ENCODE measurements at regions not wholly inside any gene's neighbourhood (a gene's known extent, or its start where the extent isn't known, plus 50 kb on each side); places are given as distances from the start of the nearest gene placed in this dataset.

- DNase-seq: no peak
- ATAC-seq: no peak
- peaks cover 0 to 4% (median 0%) of the 10 kb centered on the region in 5 donors for H3K27me3 Mint-ChIP-seq
- Histone ChIP-seq H3K36me3 (ENCODE audit: control insufficient read depth in 2 of 3, insufficient read depth in 3 of 3, low read length in 3 of 3) (no peaks in the 10 kb centered on the region), H3K27ac (ENCODE audit: low read depth, low read length) (no peak overlapping the region), H3K4me3 (ENCODE audit: low read length) (no peak overlapping the region), H3K27me3 (ENCODE audit: control insufficient read depth in 2 of 2, insufficient read depth in 2 of 2, low read length in 2 of 2) (no peaks in the 10 kb centered on the region), H3K9me3 (ENCODE audit: control insufficient read depth in 2 of 3, low read length in 3 of 3) (no peaks in the 10 kb centered on the region), H3K4me1 (ENCODE audit: control insufficient read depth in 2 of 2, insufficient read depth in 2 of 2, low read length in 2 of 2) (no peaks in the 10 kb centered on the region)
- POLR2A ChIA-PET: interaction anchor here (0.7 kb wide), 1 partner anchor 16 kb away, joined by 3 read pairs; no protein-coding TSS in a partner anchor
- H3K27ac Mint-ChIP-seq: no peak overlapping the region
- H3K36me3 Mint-ChIP-seq: no peaks in the 10 kb centered on the region
- peaks cover 0 to 2% (median 0%) of the 10 kb centered on the region in 11 donors for H3K9me3 Mint-ChIP-seq
- CTCF ChIA-PET: no interaction called here
- no peak overlapping the region for H3K4me3 Mint-ChIP-seq
- intact Hi-C loops (cut with micrococcal nuclease): no loop called here
- no peaks in the 10 kb centered on the region for H3K4me1 Mint-ChIP-seq
Measured at GRCh38 chr5:144102979-144103378, 67.5 kb downstream of the YIPF5 start.

DNA sequence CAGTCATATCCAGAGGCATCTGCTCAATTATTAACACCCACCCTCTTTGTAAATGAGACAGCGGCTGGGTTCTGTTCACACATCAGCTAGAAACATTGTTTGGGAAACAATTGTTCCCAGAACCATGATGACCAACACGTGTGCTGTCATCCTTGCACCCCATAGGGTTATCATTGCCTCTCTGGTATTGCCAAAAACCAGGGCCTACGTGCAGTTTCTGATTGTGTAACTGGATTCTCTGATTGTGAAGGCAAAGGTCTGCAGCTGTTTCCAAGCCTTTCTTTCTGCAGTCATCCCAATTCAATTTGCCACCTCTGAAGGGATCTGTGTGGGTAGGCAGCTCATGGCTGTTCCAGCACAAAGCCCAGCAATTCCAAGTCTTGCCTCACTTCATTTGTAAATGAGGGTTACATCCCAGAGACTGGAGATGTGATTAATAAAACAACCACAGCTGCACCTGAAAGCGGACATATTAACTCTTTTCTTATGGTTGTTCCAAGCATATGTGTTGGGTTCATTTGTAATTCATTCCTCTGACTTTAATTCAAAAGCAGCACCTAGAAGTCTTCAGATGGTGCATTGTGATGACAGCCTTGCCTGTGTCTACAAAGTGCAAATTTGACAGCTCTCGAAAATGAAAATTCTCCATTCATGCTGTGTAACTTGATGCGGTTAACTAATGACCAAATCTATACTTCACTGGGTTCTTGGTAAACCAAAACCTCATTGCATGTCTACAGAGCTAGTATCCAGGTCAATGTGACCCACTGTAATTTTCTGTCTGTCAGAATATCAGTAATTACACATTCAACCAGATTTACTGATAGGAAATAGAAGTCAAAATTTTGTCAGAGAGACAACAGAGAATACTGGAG lies 66.6 kb downstream of the YIPF5 start:
- ATAC-seq (no peak), DNase-seq (no peak)
- H3K4me3 Mint-ChIP-seq: no peak overlapping the region
- peaks cover 0 to 5% (median 0%) of the 10 kb centered on the region in 5 donors for H3K27me3 Mint-ChIP-seq
- Histone ChIP-seq H3K27ac (ENCODE audit: low read depth, low read length) (no peak overlapping the region), H3K4me3 (ENCODE audit: low read length) (no peak overlapping the region), H3K27me3 (ENCODE audit: control insufficient read depth in 2 of 2, insufficient read depth in 2 of 2, low read length in 2 of 2) (no peaks in the 10 kb centered on the region), H3K9me3 (ENCODE audit: control insufficient read depth in 2 of 3, low read length in 3 of 3) (no peaks in the 10 kb centered on the region), H3K36me3 (ENCODE audit: control insufficient read depth in 2 of 3, insufficient read depth in 3 of 3, low read length in 3 of 3) (no peaks in the 10 kb centered on the region), H3K4me1 (ENCODE audit: control insufficient read depth in 2 of 2, insufficient read depth in 2 of 2, low read length in 2 of 2) (no peaks in the 10 kb centered on the region)
- intact Hi-C loops (cut with micrococcal nuclease): no loop called here
- no peaks in the 10 kb centered on the region for H3K4me1 Mint-ChIP-seq
- no peaks in the 10 kb centered on the region for H3K9me3 Mint-ChIP-seq
- H3K36me3 Mint-ChIP-seq: no peaks in the 10 kb centered on the region
- no peak overlapping the region for H3K27ac Mint-ChIP-seq
- POLR2A ChIA-PET: interaction anchor here (0.7 kb wide), 1 partner anchor 17 kb away, joined by 3 read pairs; no protein-coding TSS in a partner anchor
- CTCF ChIA-PET: no interaction called here

GRCh38 chr5:144105371-144105770 lies 65.1 kb downstream of the YIPF5 start:
- Mint-ChIP-seq H3K27ac (no peak overlapping the region), H3K9me3 (no peaks in the 10 kb centered on the region), H3K4me3 (no peak overlapping the region), H3K36me3 (no peaks in the 10 kb centered on the region), H3K4me1 (no peaks in the 10 kb centered on the region), H3K27me3 (peaks cover 0 to 5% (median 0%) of the 10 kb centered on the region in 5 donors)
- no peak overlapping the region for H3K27ac ChIP-seq (ENCODE audit: low read depth, low read length)
- no peak for DNase-seq
- H3K4me3 ChIP-seq (ENCODE audit: low read length): no peak overlapping the region
- intact Hi-C loops (cut with micrococcal nuclease): no loop called here
- POLR2A ChIA-PET: no interaction called here
- H3K4me1 ChIP-seq (ENCODE audit: control insufficient read depth in 2 of 2, insufficient read depth in 2 of 2, low read length in 2 of 2): no peaks in the 10 kb centered on the region
- no peak for ATAC-seq
- H3K27me3 ChIP-seq (ENCODE audit: control insufficient read depth in 2 of 2, insufficient read depth in 2 of 2, low read length in 2 of 2): no peaks in the 10 kb centered on the region
- no peaks in the 10 kb centered on the region for H3K36me3 ChIP-seq (ENCODE audit: control insufficient read depth in 2 of 3, insufficient read depth in 3 of 3, low read length in 3 of 3)
- CTCF ChIA-PET: no interaction called here
- H3K9me3 ChIP-seq (ENCODE audit: control insufficient read depth in 2 of 3, low read length in 3 of 3): no peaks in the 10 kb centered on the region

DNA sequence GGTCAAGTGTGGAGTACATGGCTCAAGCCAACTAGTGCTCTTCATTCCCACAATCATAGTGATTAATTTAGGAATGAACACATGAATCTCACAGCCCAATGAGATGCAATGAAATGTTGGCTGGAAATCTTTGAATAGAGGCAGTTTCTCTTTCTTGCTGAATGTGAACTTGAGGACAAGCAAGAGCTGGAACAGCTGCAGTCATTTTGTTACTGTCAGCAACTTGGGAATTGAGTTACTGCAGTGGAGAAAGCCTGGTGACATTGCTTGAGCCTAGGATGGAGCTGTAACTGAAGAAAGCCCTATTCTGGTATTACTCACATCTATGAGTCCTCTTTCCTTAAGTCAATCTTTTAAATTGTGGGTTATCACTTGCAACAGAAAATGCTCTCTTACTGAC lies 62.3 kb downstream of the YIPF5 start:
- Histone ChIP-seq H3K9me3 (ENCODE audit: control insufficient read depth in 2 of 3, low read length in 3 of 3) (no peaks in the 10 kb centered on the region), H3K4me3 (ENCODE audit: low read length) (no peak overlapping the region), H3K4me1 (ENCODE audit: control insufficient read depth in 2 of 2, insufficient read depth in 2 of 2, low read length in 2 of 2) (no peaks in the 10 kb centered on the region), H3K27ac (ENCODE audit: low read depth, low read length) (no peak overlapping the region), H3K27me3 (ENCODE audit: control insufficient read depth in 2 of 2, insufficient read depth in 2 of 2, low read length in 2 of 2) (no peaks in the 10 kb centered on the region), H3K36me3 (ENCODE audit: control insufficient read depth in 2 of 3, insufficient read depth in 3 of 3, low read length in 3 of 3) (no peaks in the 10 kb centered on the region)
- Mint-ChIP-seq H3K9me3 (no peaks in the 10 kb centered on the region), H3K27ac (no peak overlapping the region), H3K27me3 (peaks cover 0 to 17% (median 8%) of the 10 kb centered on the region in 5 donors), H3K4me1 (no peaks in the 10 kb centered on the region), H3K36me3 (no peaks in the 10 kb centered on the region), H3K4me3 (no peak overlapping the region)
- CTCF ChIA-PET: no interaction called here
- intact Hi-C loops (cut with micrococcal nuclease): no loop called here
- ATAC-seq (no peak), DNase-seq (no peak)
- POLR2A ChIA-PET: no interaction called here

All from naive thymus-derived CD4-positive, alpha-beta T cell (primary cell).